ENCODE measurements at regions not wholly inside any gene's neighbourhood (a gene's known extent, or its start where the extent isn't known, plus 50 kb on each side); places are given as distances from the start of the nearest gene placed in this dataset.
A peak's percentile ranks its signal among the peaks of the same experiment; 100 is the strongest.
"Not testable (repeated sequence)": the region's sequence is repeated elsewhere in the genome, so short reads cannot be mapped to it uniquely, and the experiment has no call there.

DNA sequence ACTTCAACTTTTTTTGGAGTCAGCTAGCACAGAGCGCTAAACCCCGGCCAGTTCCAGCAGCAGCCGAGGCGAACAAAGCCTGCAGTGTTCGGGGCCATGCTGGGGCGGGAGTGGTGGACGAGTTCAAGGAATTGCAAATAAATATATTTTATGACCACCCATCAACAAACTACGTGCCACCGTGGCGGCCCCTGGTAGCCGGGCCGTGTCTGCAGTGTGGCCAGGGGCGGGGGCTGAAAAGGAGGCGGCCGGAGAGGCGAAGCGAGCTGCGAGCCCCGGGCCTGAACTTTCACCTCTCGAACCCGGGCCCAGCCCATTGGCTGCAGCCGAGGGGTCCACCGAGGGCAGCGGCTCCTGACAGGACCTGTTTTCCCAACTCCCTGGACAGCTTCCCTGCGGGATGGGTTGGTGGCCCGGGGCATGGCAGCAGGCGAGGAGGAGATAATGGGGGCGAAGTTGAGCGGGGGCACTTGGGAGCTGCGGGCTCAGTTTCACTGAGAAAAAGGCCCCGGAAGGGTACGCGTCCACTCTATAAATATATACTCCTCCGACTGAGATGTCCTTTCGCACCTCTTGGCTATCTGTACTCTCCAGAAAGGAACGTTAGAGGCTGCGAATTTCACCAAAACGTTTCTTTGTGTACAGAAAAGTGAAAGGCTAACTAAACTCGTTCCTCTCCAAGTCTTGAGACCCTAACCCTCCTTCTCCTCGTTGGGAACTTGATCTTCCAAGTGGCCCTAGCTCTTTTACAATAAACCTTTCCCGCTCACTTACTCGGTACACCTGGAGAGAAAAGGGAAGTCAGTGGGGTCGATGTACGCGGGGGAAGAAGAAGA is 164.6 kb upstream of the PPP1R3A start:
- no peaks in the 10 kb centered on the region for H3F3A ChIP-seq (ENCODE audit: insufficient read depth)
- TF ChIP-seq EZH2phosphoT487 (IDR thresholded peaks at IDR 0.05; ENCODE audit: insufficient read depth, low read depth) (no peak), EZH2 (IDR thresholded peaks at IDR 0.05; ENCODE audit: insufficient read depth, poor library complexity, severe bottlenecking) (no peak)
- H3K9me3 ChIP-seq (ENCODE audit: low read depth) = no peaks in the 10 kb centered on the region
- peak overlapping the region; percentile 57 for H3K4me2 ChIP-seq (ENCODE audit: unreplicated experiment)
- no peaks in the 10 kb centered on the region for H3K36me3 ChIP-seq (ENCODE audit: low read depth)
- H3K27me3 ChIP-seq (replicated peaks; ENCODE audit: insufficient read depth) = peaks cover 36% of the 10 kb centered on the region
- in situ Hi-C loops (cut with MboI) = loop anchor here (25.0 kb wide), 1 partner anchor 579 kb away; no protein-coding TSS in a partner anchor
- H2AFZ ChIP-seq = peak overlapping the region; percentile 74
- 59% methylated on average over 44 of the region's 45 CpGs for WGBS, 2 experiments (ENCODE audit: low coverage in 1 of 2, low lambda C conversion rate in 2 of 2, missing lambda C conversion rate in 2 of 2)
- no peaks in the 10 kb centered on the region; the same call in 1 of the 2 replicates for H3K4me1 ChIP-seq (ENCODE audit: insufficient read depth)
- no peak for DNase-seq
- no peak overlapping the region for H3K9ac ChIP-seq
- no peaks in the 10 kb centered on the region for H3K9me2 ChIP-seq (ENCODE audit: insufficient read depth)
- peak overlapping the region; percentile 63 for H3K4me3 ChIP-seq
- H3K79me2 ChIP-seq (ENCODE audit: insufficient read depth) = no peaks in the 10 kb centered on the region
- no peaks in the 10 kb centered on the region for H4K20me1 ChIP-seq (ENCODE audit: insufficient read depth)
- H3K27ac ChIP-seq = no peak overlapping the region

DNA sequence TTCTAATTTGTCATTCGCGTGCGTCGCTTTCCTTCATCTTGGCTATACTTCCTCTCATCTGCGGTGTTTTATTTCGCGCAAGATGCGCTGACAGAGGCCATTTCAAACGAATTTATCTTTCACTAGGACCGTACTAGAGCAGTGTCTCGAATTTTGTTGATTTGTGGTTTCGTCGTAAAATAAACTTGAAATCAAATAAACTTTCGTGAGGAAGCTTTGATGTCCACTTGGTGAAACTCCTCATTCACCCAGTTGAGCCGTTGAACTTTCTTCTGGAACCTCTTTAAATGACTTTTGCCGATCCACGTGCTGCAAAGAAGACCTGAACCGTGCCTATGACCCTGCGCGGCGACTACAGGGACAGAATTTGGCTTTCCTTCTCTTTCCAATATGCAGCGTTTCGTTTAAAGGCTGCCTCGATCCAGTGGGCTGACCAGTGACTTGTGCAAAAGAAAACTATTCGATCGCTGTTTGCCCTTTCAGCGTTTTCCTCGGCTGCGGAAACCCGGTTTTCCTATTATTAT is 163.9 kb upstream of the PPP1R3A start:
- 6 to 9% methylated on average over 30 of the region's 30 CpGs for WGBS, 2 experiments (ENCODE audit: low coverage in 1 of 2, low lambda C conversion rate in 2 of 2, missing lambda C conversion rate in 2 of 2)
- TF ChIP-seq EZH2 (IDR thresholded peaks at IDR 0.05; ENCODE audit: insufficient read depth, poor library complexity, severe bottlenecking) (peak; percentile 51), EZH2phosphoT487 (IDR thresholded peaks at IDR 0.05; ENCODE audit: insufficient read depth, low read depth) (no peak)
- Histone ChIP-seq H3K4me3 (peak overlapping the region; percentile 63), H3K9ac (0 out of 2 replicates have a peak overlapping the region, but pooled peaks have one; percentile 12), H3K36me3 (ENCODE audit: low read depth) (no peaks in the 10 kb centered on the region), H3K9me2 (ENCODE audit: insufficient read depth) (no peaks in the 10 kb centered on the region), H4K20me1 (ENCODE audit: insufficient read depth) (no peaks in the 10 kb centered on the region), H3K79me2 (ENCODE audit: insufficient read depth) (no peaks in the 10 kb centered on the region), H2AFZ (peak overlapping the region; percentile 74), H3K4me2 (ENCODE audit: unreplicated experiment) (peak overlapping the region; percentile 57), H3F3A (ENCODE audit: insufficient read depth) (no peaks in the 10 kb centered on the region), H3K27ac (no peak overlapping the region), H3K9me3 (ENCODE audit: low read depth) (no peaks in the 10 kb centered on the region), H3K27me3 (replicated peaks; ENCODE audit: insufficient read depth) (peaks cover 36% of the 10 kb centered on the region), H3K4me1 (ENCODE audit: insufficient read depth) (no peaks in the 10 kb centered on the region; the same call in 1 of the 2 replicates)
- DNase-seq = peak; percentile 54
- in situ Hi-C loops (cut with MboI) = loop anchor here (25.0 kb wide), 1 partner anchor 580 kb away; no protein-coding TSS in a partner anchor

DNA sequence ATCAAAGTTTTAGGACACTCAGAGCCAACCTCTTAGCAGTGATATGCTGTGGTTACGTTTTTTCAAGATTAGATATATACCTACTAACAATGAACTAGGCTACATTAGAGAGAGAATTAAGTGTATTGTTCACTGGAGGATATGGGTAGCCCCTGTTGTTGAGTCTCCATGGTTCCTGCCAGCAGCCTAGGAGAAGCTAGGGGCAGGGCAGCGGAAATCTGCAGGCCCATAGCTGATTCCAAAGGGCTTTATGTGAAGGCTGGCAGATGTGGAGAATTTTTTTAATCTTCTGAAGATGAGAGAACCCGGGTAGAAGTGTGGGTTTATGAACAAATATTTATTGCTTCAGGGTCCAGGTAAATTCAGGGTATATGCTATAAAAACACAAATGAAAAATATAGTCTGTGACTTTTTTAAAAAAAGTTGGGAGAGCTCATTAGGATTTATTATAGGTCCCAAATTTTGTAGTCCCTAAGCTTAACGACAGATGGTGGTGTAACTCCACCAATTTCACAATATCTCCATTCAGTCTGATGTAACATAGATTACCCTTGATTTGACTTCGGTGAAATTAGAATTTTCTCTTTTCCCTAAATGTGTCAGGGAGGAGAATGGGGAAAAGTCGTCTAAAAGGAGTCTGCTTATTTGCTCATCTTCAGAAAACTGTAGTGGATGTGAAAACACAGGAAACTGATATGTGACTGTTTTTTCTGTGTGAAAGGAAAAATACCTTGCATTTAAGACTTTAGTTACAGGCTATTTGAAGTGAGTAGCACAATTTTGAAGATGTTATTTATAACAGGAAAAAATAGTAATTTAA is 163.0 kb upstream of the PPP1R3A start:
- peak; percentile 71 for DNase-seq
- H3K4me2 ChIP-seq (ENCODE audit: unreplicated experiment) = peak overlapping the region; percentile 57

DNA sequence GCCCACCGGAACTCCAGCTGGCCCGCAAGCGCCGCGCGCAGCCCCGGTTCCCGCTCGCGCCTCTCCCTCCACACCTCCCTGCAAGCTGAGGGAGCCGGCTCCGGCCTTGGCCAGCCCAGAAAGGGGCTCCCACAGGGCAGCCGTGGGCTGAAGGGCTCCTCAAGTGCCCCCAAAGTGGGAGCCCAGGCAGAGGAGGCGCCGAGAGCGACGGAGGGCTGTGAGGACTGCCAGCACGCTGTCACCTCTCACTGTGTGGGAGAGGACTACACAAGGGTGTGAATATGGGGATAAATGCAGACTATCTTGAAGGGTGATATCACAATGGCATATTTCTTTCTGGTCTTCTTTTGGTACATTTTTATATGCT is 158.3 kb upstream of the PPP1R3A start:
- H3K4me2 ChIP-seq (ENCODE audit: unreplicated experiment); H3K9ac ChIP-seq; H3F3A ChIP-seq (ENCODE audit: insufficient read depth); H3K9me3 ChIP-seq (ENCODE audit: low read depth); H3K4me3 ChIP-seq; H4K20me1 ChIP-seq (ENCODE audit: insufficient read depth); H3K9me2 ChIP-seq (ENCODE audit: insufficient read depth); H3K27ac ChIP-seq; H2AFZ ChIP-seq; DNase-seq; H3K79me2 ChIP-seq (ENCODE audit: insufficient read depth); H3K36me3 ChIP-seq (ENCODE audit: low read depth); H3K4me1 ChIP-seq (ENCODE audit: insufficient read depth): not testable (repeated sequence)
- WGBS, 2 experiments (ENCODE audit: low coverage in 1 of 2, low lambda C conversion rate in 2 of 2, missing lambda C conversion rate in 2 of 2) = 91 to 93% methylated on average over 9 to 17 of the region's 18 CpGs
- in situ Hi-C loops (cut with MboI) = loop anchor here (25.0 kb wide), 1 partner anchor 585 kb away; no protein-coding TSS in a partner anchor
- peaks cover 14% of the 10 kb centered on the region; the same call in 1 of the 2 replicates for H3K27me3 ChIP-seq (replicated peaks; ENCODE audit: insufficient read depth)

More for the DNA sequence above, 163.0 kb upstream of the PPP1R3A start:
- H3F3A ChIP-seq (ENCODE audit: insufficient read depth) = no peaks in the 10 kb centered on the region
- no peaks in the 10 kb centered on the region for H3K9me2 ChIP-seq (ENCODE audit: insufficient read depth)
- peak overlapping the region; percentile 63 for H3K4me3 ChIP-seq
- TF ChIP-seq EZH2 (IDR thresholded peaks at IDR 0.05; ENCODE audit: insufficient read depth, poor library complexity, severe bottlenecking) (peak; percentile 54), EZH2phosphoT487 (IDR thresholded peaks at IDR 0.05; ENCODE audit: insufficient read depth, low read depth) (no peak)
- in situ Hi-C loops (cut with MboI) = loop anchor here (25.0 kb wide), 1 partner anchor 580 kb away; no protein-coding TSS in a partner anchor
- no peaks in the 10 kb centered on the region for H3K79me2 ChIP-seq (ENCODE audit: insufficient read depth)
- no peaks in the 10 kb centered on the region for H4K20me1 ChIP-seq (ENCODE audit: insufficient read depth)
- no peak overlapping the region for H2AFZ ChIP-seq
- no peaks in the 10 kb centered on the region for H3K9me3 ChIP-seq (ENCODE audit: low read depth)
- H3K9ac ChIP-seq = no peak overlapping the region
- no peak overlapping the region for H3K27ac ChIP-seq
- peaks cover 36% of the 10 kb centered on the region for H3K27me3 ChIP-seq (replicated peaks; ENCODE audit: insufficient read depth)
- 32 to 34% methylated on average over 6 of the region's 6 CpGs for WGBS, 2 experiments (ENCODE audit: low coverage in 1 of 2, low lambda C conversion rate in 2 of 2, missing lambda C conversion rate in 2 of 2)
- H3K4me1 ChIP-seq (ENCODE audit: insufficient read depth) = no peaks in the 10 kb centered on the region; the same call in 1 of the 2 replicates
- no peaks in the 10 kb centered on the region for H3K36me3 ChIP-seq (ENCODE audit: low read depth)

DNA sequence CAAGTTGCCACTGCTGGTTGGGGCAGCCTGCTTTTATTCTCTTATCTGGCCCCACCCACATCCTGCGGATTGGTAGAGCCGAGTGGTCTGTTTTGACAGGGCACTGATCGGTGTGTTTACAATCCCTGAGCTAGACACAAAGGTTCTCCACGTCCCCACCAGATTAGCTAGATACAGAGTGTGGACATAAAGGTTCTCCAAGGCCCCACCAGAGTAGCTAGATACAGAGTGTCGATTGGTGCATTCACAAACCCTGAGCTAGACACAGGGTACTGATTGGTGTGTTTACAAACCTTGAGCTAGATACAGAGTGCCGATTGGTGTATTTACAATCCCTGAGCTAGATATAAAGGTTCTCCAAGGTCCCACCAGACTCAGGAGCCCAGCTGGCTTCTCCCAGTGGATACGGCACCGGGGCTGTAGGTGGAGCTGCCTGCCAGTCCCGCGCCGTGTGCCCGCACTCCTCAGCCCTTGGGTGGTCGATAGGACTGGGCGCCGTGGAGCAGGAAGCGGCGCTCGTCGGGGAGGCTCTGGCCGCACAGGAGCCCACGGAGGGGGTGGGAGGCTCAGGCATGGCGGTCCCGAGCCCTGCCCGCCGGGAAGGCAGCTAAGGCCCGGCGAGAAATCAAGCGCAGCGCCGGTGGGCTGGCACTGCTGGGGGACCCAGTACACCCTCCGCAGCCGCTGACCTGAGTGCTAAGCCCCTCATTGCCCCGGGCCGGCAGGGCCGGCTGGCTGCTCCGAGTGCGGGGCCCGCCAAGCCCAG is 157.8 kb upstream of the PPP1R3A start:
- in situ Hi-C loops (cut with MboI) = loop anchor here (25.0 kb wide), 1 partner anchor 586 kb away; no protein-coding TSS in a partner anchor
- not testable (repeated sequence) for H3K9me3 ChIP-seq (ENCODE audit: low read depth); H3K9ac ChIP-seq; H4K20me1 ChIP-seq (ENCODE audit: insufficient read depth); H2AFZ ChIP-seq; H3K27ac ChIP-seq; H3K4me1 ChIP-seq (ENCODE audit: insufficient read depth); H3F3A ChIP-seq (ENCODE audit: insufficient read depth); H3K9me2 ChIP-seq (ENCODE audit: insufficient read depth); H3K4me2 ChIP-seq (ENCODE audit: unreplicated experiment); DNase-seq; H3K36me3 ChIP-seq (ENCODE audit: low read depth); H3K4me3 ChIP-seq; H3K79me2 ChIP-seq (ENCODE audit: insufficient read depth)
- WGBS, 2 experiments (ENCODE audit: low coverage in 1 of 2, low lambda C conversion rate in 2 of 2, missing lambda C conversion rate in 2 of 2) = 89 to 93% methylated on average over 27 to 30 of the region's 38 CpGs
- peaks cover 10% of the 10 kb centered on the region; the same call in 1 of the 2 replicates for H3K27me3 ChIP-seq (replicated peaks; ENCODE audit: insufficient read depth)
